Neural progenitor cell (in vitro differentiated cells): ENCODE measurements at regions not wholly inside any gene's neighbourhood (a gene's known extent, or its start where the extent isn't known, plus 50 kb on each side); places are given as distances from the start of the nearest gene placed in this dataset.

Experiments
- EZH2 ChIP-seq: fragments of 200-600 bp; sonication (generic); IDR thresholded peaks from 2 replicates; pipeline ENCODE4 v1.6.1; 2017; ENCODE audit warnings: antibody characterized with exemption, mild to moderate bottlenecking, moderate library complexity
- EZH2phosphoT487 ChIP-seq: fragments of 200-600 bp; sonication (generic); IDR thresholded peaks from 2 replicates; pipeline ENCODE4 v1.6.1; 2017; ENCODE audit warnings: antibody characterized with exemption
- TF ChIP-seq, protein P1 (sequence below): fragments of 200-600 bp; sonication (generic); IDR thresholded peaks from 2 replicates; pipeline ENCODE4 v1.5.1; 2017; ENCODE audit warnings: antibody characterized with exemption, mild to moderate bottlenecking

GRCh38 chr9:126173929-126174328 lies 152.7 kb upstream of the MVB12B start:
- TF ChIP-seq, protein P1, sequence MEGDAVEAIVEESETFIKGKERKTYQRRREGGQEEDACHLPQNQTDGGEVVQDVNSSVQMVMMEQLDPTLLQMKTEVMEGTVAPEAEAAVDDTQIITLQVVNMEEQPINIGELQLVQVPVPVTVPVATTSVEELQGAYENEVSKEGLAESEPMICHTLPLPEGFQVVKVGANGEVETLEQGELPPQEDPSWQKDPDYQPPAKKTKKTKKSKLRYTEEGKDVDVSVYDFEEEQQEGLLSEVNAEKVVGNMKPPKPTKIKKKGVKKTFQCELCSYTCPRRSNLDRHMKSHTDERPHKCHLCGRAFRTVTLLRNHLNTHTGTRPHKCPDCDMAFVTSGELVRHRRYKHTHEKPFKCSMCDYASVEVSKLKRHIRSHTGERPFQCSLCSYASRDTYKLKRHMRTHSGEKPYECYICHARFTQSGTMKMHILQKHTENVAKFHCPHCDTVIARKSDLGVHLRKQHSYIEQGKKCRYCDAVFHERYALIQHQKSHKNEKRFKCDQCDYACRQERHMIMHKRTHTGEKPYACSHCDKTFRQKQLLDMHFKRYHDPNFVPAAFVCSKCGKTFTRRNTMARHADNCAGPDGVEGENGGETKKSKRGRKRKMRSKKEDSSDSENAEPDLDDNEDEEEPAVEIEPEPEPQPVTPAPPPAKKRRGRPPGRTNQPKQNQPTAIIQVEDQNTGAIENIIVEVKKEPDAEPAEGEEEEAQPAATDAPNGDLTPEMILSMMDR: no peak
- TF ChIP-seq EZH2 (no peak), EZH2phosphoT487 (no peak)
